Large intestine (tissue), 3 donors: ENCODE measurements at regions not wholly inside any gene's neighbourhood (a gene's known extent, or its start where the extent isn't known, plus 50 kb on each side); places are given as distances from the start of the nearest gene placed in this dataset.

Experiments
- DNase-seq, 2 donors: peaks; one replicate each; pipeline versions ENCODE4 v3.0.0 to v3.0.0-alpha.2; 2013
- H3K27ac ChIP-seq: one replicate; pipeline ENCODE4 v1.5.1; 2013; ENCODE audit warnings: low read length
- H3K27me3 ChIP-seq: 2 replicates; pipeline ENCODE4 v1.6.1; 2013; ENCODE audit warnings: low read length; ENCODE audit not compliant: control insufficient read depth, insufficient read depth
- H3K36me3 ChIP-seq: 2 replicates; pipeline ENCODE4 v1.6.1; 2013; ENCODE audit warnings: low read length; ENCODE audit not compliant: control insufficient read depth, insufficient read depth
- H3K4me1 ChIP-seq: one replicate; pipeline ENCODE4 v1.6.1; 2013; ENCODE audit warnings: low read length; ENCODE audit not compliant: control insufficient read depth, insufficient read depth
- H3K4me3 ChIP-seq: one replicate; pipeline ENCODE4 v1.5.1; 2013; ENCODE audit warnings: low read length
- H3K9me3 ChIP-seq: one replicate; pipeline ENCODE4 v1.6.1; 2013; ENCODE audit warnings: mild to moderate bottlenecking, low read depth, low read length, moderate library complexity; ENCODE audit not compliant: control insufficient read depth
- WGBS: methylation state at CpG from one replicate; pipeline ENCODE4 v1.1.5; 2013; ENCODE audit warnings: low lambda C conversion rate; ENCODE audit not compliant: insufficient coverage; 5-methylcytosine and 5-hydroxymethylcytosine counted together

DNA sequence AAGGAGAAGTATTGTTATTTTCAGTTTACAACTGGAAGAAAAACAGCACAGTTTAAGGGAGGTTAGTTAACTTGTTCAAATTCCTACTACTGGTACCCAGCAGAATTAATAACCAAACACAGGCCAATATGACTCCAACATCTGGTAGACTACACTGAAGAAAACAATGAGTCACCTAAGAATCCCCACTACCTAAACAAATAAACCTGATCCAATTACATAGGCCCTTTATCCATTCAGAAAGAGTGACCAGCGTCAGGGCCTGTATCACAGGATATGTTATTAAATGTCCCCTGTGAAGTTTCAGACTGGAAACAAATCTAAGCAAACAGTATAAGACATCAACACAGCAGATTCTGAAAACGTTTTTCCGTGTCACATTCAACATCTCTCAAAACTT lies 492.5 kb upstream of the INTU start:
- no peak for DNase-seq
- H3K4me3 ChIP-seq = no peak overlapping the region
- no peaks in the 10 kb centered on the region for H3K36me3 ChIP-seq
- no peak overlapping the region for H3K27ac ChIP-seq
- H3K4me1 ChIP-seq = no peaks in the 10 kb centered on the region
- WGBS = no CpG with 5 or more reads among the region's 3 CpGs
- no peaks in the 10 kb centered on the region for H3K27me3 ChIP-seq
- H3K9me3 ChIP-seq = no peaks in the 10 kb centered on the region

DNA sequence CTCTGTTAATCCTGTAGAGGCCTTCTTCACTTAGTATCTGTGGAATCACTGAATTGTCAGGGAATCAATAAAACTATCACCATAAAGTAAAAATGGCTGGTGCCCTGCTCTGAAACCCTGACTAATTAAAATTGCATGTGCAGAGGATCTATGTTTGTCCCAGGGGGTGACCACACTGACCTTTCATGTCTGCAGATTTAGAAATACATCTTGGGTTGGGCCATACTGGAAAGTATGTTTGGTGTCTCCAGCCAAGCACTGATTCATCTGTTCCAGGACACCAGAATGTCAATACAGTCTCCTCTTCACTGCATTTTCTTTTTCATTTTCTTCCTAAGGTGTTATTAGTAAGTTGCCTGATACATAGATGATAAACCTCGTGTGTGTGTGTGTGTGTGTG lies 490.9 kb upstream of the INTU start:
- no CpG with 5 or more reads among the region's 1 CpG for WGBS
- no peak overlapping the region for H3K27ac ChIP-seq

DNA sequence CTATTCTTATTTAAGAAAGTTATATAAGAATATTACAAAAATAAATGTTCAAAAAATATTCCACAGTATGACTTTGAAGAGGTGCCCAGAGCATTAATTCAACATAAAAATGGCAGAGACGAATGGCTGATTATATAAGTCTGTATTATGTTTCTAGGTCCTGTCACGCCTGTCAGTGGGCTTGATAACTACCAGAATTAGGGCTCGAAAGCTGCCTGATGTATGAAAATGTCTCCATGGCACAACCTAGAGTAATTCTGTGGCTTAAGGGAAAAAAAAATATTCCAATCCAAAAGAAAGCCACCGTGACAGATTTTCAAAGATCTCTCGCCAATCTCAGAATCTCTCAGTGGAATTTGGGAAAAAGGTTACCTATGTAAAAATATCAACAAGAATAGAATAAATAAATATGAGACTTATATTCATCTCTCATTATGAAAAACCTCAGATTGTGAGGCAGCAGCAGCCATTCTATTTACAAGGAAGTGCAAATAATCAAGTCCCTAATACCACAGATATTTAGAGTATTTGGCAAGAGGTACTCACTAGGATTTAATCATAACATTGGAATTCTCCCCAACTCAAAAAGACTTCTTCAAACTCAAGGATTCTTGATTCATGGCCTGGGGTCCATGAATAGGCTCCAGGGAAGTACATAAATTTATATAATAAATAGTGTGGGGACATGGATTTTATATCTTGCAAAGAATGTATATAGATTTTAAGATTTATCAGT lies 489.1 kb upstream of the INTU start:
- 60% methylated on average over 1 of the region's 5 CpGs for WGBS
- H3K4me3 ChIP-seq = no peak overlapping the region
- H3K4me1 ChIP-seq = no peaks in the 10 kb centered on the region
- H3K27ac ChIP-seq = no peak overlapping the region
- H3K36me3 ChIP-seq = no peaks in the 10 kb centered on the region
- DNase-seq = no peak
- no peaks in the 10 kb centered on the region for H3K9me3 ChIP-seq
- H3K27me3 ChIP-seq = no peaks in the 10 kb centered on the region

More for the DNA sequence above, 490.9 kb upstream of the INTU start:
- Histone ChIP-seq H3K27me3 (no peaks in the 10 kb centered on the region), H3K36me3 (no peaks in the 10 kb centered on the region), H3K4me1 (no peaks in the 10 kb centered on the region), H3K9me3 (no peaks in the 10 kb centered on the region), H3K4me3 (no peak overlapping the region)
- DNase-seq = no peak

DNA sequence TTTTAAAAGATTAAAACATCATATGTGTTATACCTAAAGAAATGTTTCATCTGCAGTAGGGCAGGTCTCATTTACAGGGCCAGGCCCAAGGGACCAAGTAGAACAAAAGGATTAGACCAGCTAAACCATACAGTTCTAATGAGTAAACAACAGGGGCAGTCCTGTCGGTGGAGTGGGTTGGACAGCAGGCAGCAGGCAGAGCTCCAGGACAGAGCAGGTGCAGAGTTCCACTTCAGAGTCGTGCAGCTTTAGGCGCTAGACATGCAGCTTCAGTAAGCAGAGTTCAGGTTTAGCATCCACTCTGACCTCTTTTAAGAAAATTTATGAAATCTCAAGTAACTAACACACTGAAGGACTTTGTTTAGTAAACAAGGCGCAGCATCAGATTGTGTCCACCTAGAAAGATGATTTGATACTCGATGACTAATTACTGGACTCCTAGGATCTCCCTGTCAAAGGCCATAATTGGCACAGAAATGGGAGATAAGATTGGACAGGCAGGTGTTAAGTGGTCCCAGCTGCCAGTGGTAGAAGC lies 487.7 kb upstream of the INTU start:
- 71% methylated on average over 2 of the region's 5 CpGs for WGBS
- no peak for DNase-seq
- no peaks in the 10 kb centered on the region for H3K36me3 ChIP-seq

DNA sequence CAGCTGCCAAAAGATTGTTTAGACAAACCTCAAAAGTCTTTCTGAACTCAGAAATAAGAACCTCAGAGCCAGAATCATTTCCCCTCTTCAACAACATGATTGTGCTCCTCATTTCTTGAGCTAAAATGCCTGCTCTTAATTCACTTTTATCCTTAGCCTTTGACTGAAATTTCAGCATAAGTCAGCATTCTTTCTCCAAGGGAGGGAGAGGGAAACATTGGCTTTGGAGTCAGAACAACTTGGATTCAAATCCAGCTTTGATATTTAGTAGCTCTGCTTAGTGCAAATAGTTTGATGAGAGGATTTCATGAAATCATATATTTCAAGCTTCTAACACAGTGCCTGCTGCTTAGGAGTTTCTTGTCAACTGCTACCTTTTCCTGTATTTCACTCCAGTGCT lies 484.6 kb upstream of the INTU start:
- Histone ChIP-seq H3K4me1 (no peaks in the 10 kb centered on the region), H3K27me3 (no peaks in the 10 kb centered on the region), H3K4me3 (no peak overlapping the region), H3K36me3 (no peaks in the 10 kb centered on the region), H3K27ac (no peak overlapping the region), H3K9me3 (no peaks in the 10 kb centered on the region)
- no peak for DNase-seq

More for the DNA sequence above, 487.7 kb upstream of the INTU start:
- Histone ChIP-seq H3K4me3 (no peak overlapping the region), H3K4me1 (no peaks in the 10 kb centered on the region), H3K27me3 (no peaks in the 10 kb centered on the region), H3K9me3 (no peaks in the 10 kb centered on the region), H3K27ac (no peak overlapping the region)

DNA sequence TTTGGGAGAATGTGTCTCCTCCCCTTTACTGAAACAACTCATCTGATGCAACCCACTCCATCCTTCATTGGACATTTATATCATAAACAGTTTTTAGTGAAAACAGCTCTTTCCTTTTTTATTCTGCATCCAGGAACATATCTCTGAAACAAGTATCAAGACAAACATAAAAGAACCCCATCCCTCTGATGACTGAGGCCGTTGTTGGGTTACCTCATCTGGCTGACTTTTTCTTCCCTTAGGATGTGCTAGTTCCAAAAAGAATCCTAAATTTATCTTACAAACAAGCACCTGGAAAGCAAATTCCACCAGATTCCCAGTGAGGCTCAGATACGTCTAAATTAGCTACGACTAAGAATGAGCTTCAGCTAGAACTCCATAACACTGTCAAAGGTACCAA lies 483.7 kb upstream of the INTU start:
- Histone ChIP-seq H3K9me3 (no peaks in the 10 kb centered on the region), H3K27ac (no peak overlapping the region), H3K36me3 (no peaks in the 10 kb centered on the region), H3K27me3 (no peaks in the 10 kb centered on the region), H3K4me1 (no peaks in the 10 kb centered on the region), H3K4me3 (no peak overlapping the region)
- WGBS = 88% methylated on average over 1 of the region's 3 CpGs
- no peak for DNase-seq

DNA sequence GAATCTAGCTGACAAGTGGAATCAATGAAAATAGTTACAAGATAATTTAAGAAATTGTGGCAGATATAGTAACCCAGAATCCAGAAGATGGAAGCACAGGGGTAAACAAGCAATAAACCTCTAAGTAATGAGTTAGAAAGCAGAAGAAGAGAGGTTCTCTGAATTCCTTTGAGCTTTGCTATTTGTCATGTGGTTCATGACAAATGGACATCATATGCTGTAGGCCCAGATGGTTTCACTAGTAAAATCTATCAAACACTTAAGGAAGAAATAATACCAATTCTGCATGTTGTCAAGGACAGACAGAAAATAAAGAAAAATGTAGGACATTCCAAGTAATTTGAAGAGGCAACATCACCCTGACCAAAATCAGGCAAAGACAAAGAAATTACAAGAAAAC lies 480.8 kb upstream of the INTU start:
- H3K4me3 ChIP-seq = no peak overlapping the region
- no peak for DNase-seq
- H3K4me1 ChIP-seq = no peaks in the 10 kb centered on the region
- no peaks in the 10 kb centered on the region for H3K9me3 ChIP-seq
- H3K27me3 ChIP-seq = no peaks in the 10 kb centered on the region
- H3K27ac ChIP-seq = no peak overlapping the region
- no peaks in the 10 kb centered on the region for H3K36me3 ChIP-seq

DNA sequence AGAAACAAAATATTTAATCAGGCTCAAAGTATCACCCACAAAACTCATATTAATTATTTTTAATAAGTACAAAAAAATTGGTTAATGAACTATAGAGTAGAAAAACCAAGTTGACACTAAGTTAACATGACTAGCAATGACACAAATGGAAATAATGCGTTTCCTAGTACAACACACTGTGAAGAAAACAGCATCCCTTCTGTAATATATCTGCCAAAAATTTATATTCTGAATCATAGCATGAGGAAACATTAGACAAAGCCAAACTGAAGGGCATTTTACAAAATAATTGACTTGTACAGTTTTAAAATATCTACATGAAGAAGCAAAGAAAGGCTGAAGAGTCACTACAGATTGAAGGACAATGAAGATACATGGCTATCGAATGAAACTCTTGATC lies 477.6 kb upstream of the INTU start:
- 100% methylated on average over 2 of the region's 2 CpGs for whole genome bisulfite sequencing
- Histone ChIP-seq H3K9me3 (no peaks in the 10 kb centered on the region), H3K4me1 (no peaks in the 10 kb centered on the region), H3K36me3 (no peaks in the 10 kb centered on the region), H3K27me3 (no peaks in the 10 kb centered on the region), H3K4me3 (no peak overlapping the region), H3K27ac (no peak overlapping the region)
- DNase-seq = no peak

DNA sequence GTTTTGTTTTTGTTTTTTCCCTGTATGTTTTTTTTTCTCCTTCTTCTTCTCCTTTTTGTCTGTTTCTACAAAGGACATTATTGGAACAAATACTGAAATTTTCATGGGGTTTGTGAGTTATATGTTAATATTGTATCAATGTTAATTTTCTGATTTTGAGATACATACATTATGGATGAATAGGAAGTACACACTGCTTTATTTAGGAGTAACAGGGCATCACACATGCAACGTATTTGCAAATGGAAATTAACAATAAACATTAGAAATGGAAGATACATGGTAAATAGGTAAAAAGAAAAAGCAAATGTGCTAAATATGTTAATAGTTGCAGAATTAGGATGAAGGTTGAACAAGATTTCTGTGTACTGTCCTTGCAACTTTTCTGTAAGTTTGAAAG lies 477.2 kb upstream of the INTU start:
- Histone ChIP-seq H3K36me3 (no peaks in the 10 kb centered on the region), H3K27me3 (no peaks in the 10 kb centered on the region), H3K27ac (no peak overlapping the region), H3K4me1 (no peaks in the 10 kb centered on the region), H3K4me3 (no peak overlapping the region), H3K9me3 (no peaks in the 10 kb centered on the region)
- no peak for DNase-seq
- 33% methylated on average over 1 of the region's 1 CpG for WGBS

DNA sequence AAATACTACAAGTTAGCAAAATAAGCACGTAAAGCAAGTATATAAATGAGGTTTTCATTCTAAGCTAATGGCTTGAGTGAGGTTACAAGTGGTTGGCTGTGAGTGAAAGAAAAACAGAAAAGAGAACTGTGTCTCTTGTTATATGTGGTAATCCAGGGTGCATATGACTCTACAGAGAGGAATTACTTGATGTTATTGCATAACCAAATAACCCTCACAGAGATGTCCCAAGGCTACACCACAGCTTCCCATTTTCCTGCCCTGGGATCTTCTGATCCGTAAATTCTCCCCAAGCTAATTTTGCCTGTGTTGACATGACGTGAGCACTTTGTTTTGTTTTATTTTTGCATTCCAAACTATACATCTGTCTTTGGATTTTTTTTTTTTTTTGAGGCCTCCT lies 470.0 kb upstream of the INTU start:
- Histone ChIP-seq H3K36me3 (no peaks in the 10 kb centered on the region), H3K4me3 (no peak overlapping the region), H3K27ac (no peak overlapping the region), H3K9me3 (no peaks in the 10 kb centered on the region), H3K4me1 (no peaks in the 10 kb centered on the region), H3K27me3 (no peaks in the 10 kb centered on the region)
- DNase-seq = no peak
- 84% methylated on average over 2 of the region's 3 CpGs for WGBS

DNA sequence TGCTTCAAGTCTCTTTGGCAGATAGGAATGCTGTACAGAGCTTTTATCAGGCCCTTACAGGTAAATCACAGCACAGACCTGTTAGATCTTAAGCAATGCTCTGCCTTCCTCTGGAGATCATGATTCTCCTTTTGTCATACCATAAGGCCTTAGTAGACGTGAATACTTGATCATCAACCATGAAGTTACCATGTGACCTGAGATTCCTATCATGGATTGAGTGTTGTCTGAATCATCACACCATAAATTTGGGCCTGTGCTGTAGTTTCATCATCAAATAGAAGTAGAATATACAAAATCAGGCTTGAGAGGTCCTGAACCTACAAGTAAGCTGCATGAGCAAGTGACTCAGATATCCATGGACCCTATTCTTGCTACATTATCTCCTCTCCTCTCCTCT lies 466.8 kb upstream of the INTU start:
- no peak for DNase-seq
- Histone ChIP-seq H3K9me3 (no peaks in the 10 kb centered on the region), H3K4me1 (no peaks in the 10 kb centered on the region), H3K4me3 (no peak overlapping the region), H3K27ac (no peak overlapping the region), H3K36me3 (no peaks in the 10 kb centered on the region), H3K27me3 (no peaks in the 10 kb centered on the region)
- WGBS = no CpG with 5 or more reads among the region's 1 CpG
